HG03575 (cell line): ENCODE measurements at regions not wholly inside any gene's neighbourhood (a gene's known extent, or its start where the extent isn't known, plus 50 kb on each side); places are given as distances from the start of the nearest gene placed in this dataset.
A peak's percentile ranks its signal among the peaks of the same experiment; 100 is the strongest.

Source experiments
- ATAC-seq: cut with Tn5 transposase; IDR thresholded peaks from one replicate; pipeline ENCODE4 v1.9.1; 2021; ENCODE audit not compliant: unreplicated experiment, insufficient number of reproducible peaks, low FRiP score; ENCODE audit errors: extremely low read depth

DNA sequence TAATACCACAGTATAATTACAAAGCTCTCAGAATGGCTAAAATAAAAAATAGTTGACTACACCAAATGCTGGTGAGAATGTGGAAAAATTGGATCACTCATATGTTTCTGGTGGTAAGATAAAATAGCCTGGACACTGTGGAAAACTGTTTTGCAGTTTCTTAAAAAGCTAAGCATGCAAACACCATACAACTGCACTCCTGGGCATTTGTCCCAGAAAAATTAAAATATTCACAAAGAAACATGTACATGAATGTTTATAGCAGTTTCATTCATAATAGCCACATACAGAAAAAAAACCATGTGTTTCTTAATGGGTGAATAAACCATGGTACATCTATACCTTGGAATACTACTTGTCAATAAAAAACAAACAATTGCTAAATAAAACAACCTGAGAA, 172.9 kb downstream of the AHR start:
- no peak for ATAC-seq

DNA sequence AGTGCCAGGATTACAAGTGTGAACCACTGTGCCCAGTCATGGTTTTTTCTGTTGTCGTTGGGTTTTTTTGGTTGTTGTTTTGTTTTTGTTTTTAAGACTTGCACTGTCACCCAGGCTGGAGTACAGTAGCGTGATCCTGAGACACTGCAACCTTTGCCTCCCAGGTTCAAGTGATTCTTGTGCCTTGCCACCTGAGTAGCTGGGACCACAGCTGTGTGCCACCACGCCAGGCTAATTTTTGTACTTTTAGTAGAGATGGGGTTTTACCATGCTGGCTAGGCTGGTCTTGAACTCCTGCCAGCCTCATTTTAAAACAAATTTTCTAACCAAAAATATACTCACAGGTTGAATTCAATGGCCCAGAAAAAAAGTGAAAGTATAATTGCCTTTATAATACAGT, 174.1 kb downstream of the AHR start:
- no peak for ATAC-seq

DNA sequence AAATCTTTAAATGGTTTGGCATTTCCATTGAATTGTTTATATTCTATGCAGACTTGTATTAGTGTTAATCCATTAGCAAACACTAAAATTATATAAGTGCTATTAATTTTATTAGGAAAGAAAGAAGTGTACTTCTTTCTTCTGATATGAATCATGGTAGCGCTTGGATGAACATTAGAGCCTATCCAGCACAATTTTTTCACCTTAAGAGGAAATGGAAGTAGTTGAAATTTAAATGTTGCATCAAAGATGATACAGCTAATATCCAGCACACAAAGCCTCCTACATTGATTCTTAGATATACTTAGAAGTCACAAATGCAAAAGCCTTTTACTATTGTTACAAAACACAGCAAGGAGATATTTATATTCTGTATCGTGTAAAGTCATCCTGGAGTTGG, 174.5 kb downstream of the AHR start:
- no peak for ATAC-seq

GRCh38 chr7:17474724-17475344, 176.4 kb downstream of the AHR start:
- no peak for ATAC-seq

DNA sequence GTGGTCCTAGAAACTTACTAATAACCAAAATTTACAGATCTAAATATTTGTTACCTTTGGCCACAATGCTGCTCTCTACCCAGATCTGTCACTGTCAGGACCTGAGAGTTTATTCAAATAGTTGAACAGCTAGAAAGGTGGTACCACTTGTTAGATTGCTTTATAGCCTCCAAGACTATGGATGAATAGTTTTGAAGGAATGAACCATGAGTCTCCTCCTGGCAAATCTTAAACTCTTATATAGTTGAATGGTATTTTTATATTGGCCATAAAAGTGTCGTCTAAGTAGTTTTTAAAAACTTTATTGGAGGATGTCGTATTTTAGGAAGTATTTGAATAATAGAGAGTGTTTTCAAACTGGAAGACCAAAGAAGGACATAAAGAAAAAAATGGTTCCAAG, 178.7 kb downstream of the AHR start:
- ATAC-seq, result no peak

DNA sequence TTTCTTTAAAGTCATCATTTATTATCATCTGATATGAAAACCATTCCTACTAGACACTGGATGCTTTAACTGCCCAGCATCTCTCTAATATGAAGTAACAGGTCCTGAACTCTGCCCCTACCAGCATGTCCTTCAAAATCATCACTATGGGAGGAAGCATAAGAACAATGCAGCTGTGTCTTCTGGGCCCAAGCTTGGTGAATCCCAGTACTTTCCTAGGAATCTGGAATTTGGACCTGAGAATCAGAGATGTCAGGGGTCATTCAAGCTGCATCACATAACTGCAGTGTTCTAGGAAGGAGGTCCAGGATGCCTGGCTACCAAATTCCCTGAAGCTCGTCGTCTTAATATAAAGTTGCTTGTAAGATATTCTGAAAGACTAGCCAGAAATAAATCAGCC, 182.7 kb downstream of the AHR start:
- ATAC-seq, result no peak

DNA sequence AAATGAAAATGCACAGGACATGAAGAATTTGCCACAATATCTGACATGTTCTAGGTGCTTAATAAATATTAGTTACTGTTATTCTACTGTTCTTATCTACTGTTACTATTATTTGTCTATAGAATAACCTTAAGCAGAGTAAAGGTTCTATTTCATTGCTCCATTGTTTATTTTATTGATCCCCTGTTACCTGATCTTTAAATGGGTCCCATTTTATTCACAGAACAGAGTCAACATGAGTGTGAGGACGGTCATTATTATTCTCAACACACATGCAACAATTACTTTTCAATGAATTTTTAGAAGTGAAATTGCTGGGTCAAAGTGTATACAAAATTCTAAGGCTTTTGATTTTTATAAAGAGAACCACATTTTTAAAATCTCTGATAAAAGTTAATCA, 186.9 kb downstream of the AHR start:
- ATAC-seq, result no peak

DNA sequence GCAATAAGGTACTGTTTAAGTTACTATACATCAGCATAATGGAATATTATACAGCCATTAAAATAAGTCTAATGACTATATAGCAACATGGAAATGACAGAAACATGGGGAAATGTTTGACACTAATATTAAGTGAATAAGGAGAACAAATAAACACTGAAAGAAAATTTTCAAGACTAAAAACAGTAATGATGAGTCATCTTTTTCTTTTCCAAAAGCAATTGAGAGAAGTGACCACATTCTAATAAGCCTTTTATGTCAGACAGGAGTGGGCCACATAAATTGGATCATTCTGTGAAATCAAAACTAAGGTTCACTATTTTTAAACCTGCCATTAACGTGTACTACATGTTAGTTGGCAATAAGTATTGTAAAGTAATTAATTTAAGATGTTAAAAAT, 187.5 kb downstream of the AHR start:
- no peak for ATAC-seq

GRCh38 chr7:17486835-17487234, 188.4 kb downstream of the AHR start:
- no peak for ATAC-seq

GRCh38 chr7:17487343-17487742, 188.9 kb downstream of the AHR start:
- no peak for ATAC-seq

DNA sequence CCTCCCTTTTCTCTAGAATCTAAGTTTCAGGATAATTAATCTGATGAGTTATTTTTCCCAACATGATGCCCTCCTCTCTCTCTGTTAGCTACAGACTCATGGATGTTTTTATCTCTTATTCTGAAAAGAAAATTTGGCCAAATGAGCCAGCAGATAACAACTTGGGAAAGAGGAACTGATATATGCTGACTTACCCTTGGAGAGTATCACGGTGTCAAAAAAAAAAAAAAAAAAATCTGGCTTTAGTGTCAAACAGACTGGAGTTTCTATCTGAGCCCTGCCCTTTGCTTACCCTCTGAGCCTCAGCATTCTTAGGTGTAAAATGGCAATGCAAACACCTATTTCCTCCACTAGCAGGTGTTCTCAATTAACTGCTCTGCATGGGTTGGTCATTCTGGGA, 190.4 kb downstream of the AHR start:
- ATAC-seq, result no peak

- ATAC-seq, result no peak
These were observed 191.5 kb downstream of the AHR start for GRCh38 chr7:17489961-17490360.

DNA sequence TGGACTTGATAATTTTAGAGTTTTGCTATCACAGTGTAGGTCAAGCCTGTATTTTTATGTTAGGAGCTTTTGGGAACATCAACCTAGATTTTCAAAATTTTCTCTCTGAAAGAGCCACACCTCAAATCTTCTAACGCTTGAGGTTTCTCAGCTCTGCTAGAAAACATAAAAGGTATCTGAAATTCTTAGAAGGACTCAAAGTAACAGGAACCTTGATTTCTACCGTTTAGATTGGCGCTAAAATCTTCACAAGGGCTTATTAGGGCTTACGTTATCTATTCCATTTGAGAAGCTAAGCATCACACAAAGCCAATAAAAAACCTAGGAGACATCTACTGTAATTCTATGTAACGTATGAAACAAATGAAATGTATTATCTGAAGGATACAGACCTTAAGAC, 192.4 kb downstream of the AHR start:
- no peak for ATAC-seq

- ATAC-seq, result no peak
These were observed 194.0 kb downstream of the AHR start for GRCh38 chr7:17492437-17492836.

DNA sequence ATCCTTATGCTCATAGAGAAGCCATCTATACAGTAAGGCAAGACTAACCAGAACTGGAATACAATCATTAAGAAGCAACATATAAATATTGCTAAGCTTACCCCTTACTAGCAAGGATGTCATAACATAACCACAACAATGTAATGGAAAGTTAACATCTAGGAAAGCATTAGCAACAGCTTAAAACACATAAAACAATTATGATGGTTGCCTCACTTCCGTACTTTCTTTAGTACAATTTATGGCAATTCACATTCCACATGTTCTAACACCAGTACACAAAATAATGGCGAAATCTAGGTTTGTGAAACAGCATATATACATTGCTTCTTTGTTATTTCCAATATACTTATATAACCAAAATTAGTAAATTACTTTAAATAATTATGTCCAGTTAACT, 195.0 kb downstream of the AHR start:
- ATAC-seq, result no peak

DNA sequence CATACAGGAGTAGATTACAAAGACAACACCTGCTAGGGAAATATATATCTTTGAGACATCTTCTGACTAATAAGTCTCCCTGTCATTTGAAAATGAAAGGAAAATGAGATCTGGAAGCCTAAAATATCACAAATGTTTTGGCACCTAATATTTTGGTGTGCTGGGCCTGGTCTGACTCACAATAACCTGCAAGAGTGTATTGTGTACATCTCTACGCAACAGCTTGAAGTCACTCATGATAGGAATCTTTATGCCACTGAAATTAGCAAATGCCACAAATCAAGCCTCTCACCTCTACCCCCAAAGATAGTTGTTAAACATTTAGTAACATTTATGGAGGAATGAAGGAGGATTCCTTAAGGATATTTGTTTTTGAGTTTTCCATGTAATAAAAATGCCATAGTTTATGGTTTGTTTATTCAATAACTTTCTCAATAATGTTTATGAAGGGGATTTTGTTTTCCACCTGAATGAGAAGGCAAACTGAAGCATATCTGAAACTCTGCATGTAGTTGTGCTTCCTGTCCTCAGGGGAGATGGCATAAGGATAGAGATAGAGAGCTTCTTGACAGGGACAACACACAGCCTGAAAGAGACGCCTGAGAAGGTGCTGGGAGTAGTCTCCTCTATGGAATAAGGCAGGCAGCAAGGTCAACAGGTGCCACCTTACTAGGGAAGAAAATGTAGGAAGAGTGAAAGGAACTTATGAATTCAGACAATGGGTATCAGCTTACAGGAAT, 197.4 kb downstream of the AHR start:
- ATAC-seq, result peak; percentile 53

- no peak for ATAC-seq
These were observed 198.7 kb downstream of the AHR start for GRCh38 chr7:17497136-17497535.

DNA sequence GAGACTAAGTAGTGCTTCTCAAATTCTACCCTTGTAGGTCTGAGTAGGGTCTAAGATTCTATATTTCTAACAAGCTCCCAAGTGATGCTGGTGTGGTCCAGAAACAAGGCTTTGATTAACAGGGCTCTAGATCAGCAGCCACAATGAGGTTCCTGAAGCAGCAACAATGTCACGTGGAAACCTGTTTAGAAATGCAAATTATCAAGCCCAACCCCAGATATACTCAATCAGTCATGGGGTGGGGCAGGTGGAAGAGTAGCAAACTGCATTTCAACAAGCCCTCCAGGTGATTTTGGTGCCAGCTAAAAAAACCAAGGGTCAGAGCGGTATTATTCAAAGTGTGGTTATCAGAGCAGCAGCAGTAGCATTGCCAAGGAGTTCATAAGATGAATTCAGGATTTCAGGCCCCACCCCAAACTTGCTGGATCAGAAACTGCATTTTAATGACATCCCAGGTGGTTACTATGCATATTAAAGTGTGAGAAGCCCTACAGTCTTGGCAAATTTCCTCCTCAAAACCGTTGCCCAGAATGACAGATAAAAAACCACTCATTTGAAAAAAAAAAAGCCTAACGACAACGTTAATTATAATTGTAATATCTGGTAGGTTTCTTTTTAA, 199.2 kb downstream of the AHR start:
- ATAC-seq, result no peak

DNA sequence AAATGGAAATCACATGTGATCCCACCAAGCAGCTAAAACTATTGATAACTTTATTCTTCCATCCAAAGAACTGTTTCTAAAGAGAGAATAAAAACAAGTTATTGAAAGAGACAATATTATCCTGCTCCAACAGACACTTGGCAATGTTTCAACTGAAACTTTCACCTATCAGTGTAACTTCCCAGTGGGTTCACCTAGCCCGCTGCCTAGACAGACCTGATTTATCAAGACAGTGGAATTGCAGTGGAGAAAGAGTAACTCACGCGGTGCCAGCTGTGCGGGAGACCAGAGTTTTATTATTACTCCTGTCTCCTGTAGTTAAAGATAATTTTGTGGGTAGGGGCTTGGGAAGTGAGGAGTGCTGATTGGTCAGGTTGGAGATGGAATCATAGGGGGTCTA, 199.8 kb downstream of the AHR start:
- no peak for ATAC-seq

DNA sequence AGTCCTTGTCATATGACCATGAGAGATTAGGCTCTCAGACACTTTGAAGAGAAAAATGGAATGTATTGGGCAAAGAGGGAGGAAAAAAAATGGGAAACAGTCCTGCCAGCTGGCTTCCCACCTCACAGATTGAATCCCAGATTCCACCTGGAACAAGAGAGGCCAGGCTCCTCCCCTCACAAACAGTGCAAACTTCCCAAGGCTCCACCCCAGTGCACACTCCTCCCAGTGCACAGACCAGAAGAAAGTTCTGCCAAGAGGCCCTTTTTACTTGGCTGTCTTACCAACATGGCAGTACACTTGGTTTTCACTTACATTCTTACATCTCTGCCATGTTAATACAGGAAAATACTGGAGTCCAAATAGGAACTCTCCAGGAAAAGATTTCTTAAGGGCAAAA, 202.3 kb downstream of the AHR start:
- no peak for ATAC-seq
